GM19463 (cell line): ENCODE measurements at regions not wholly inside any gene's neighbourhood (a gene's known extent, or its start where the extent isn't known, plus 50 kb on each side); places are given as distances from the start of the nearest gene placed in this dataset.

Experiments used
- ATAC-seq: cut with Tn5 transposase; IDR thresholded peaks from one replicate; pipeline ENCODE4 v1.9.1; 2021; ENCODE audit warnings: mild to moderate bottlenecking, moderate library complexity; ENCODE audit not compliant: unreplicated experiment

DNA sequence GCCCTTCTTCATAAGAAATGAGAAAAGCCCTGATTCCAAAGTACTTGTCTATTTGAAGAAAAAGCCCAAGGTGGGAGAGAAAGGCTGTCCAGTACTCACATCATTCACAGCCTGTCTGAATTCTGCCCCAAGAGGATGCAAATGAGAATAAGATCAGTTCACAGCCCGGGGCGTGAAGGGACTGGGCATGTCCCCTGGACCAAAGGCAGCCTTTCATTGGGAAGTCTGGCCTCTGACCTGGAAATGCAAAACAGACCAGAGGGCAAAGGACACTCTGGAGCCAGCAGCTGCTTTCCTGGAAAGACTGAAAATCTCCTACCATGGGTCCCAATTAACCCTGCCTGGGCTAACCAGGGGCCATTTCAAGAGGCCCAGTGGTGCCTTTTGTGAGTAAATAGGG lies 191.2 kb upstream of the PELI2 start:
- ATAC-seq, result no peak

DNA sequence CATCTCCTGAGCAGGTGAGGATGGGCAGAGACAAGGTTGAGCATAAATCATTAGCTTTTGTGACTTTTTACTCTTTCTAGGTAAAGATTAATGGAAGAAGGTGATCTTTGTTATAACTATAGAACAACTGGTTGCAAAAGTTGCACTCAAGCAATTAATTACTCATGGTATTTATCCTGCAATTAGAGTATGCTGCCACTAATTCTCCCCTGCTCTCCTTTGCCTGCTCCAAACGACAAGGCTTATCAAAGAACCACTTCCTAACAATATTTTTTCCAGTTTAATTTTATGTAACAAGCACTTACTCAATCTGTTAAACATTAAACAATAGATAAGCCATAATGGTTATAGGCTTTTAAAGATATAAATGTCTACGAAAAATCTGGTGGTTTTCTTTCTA lies 189.9 kb upstream of the PELI2 start:
- ATAC-seq, result no peak

DNA sequence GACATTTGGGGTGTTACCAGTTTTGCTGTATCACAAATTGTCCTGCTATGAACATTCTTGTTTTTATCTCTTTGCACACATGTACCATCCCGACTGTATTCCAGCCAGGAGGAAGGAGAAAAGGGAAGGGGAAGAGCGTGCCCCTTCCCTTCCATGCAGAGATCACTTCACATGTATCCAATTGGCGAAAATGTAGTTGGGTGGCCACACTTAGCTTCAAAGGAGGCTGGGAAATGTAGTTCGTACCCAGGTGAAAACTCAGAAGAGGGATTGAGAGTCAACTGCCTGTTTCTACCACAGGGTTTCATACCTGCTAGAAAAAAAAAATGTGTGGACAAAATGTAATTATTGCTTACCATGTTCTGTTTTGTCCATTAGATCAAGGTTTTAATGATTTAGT lies 189.1 kb upstream of the PELI2 start:
- ATAC-seq, result no peak

DNA sequence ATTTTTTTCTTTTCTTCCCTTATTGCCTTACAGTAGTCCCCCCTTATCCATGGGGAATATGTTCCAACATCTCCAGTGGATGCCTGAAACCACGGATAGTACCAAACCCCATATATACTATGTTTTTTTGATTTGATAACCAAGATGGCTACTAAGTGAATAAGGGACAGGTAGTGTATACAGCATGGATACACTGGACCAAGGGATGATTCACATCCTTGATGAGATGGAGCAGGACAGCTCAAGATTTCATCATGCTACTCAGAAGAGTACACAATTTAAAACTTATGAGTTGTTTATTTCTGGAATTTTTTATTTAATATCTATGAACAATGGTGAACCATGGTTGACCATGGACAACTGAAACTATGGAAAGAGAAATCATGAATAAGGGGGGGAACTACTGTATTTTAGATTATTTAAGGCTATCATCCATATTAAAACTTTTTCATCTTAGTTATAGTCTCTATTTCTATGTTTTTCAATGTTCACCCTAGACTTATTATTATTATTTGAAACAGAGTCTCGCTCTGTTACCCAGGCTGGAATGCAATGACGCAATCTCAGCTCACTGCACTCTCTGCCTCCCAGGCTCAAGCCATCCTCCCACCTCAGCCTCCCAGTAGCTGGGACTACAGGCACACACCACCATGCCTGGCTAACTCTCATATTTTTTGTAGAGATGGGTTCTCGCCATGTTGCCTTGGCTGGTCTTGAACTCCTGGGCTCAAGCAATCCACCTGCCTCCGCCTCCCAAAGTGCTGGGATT lies 188.0 kb upstream of the PELI2 start:
- ATAC-seq, result no peak

DNA sequence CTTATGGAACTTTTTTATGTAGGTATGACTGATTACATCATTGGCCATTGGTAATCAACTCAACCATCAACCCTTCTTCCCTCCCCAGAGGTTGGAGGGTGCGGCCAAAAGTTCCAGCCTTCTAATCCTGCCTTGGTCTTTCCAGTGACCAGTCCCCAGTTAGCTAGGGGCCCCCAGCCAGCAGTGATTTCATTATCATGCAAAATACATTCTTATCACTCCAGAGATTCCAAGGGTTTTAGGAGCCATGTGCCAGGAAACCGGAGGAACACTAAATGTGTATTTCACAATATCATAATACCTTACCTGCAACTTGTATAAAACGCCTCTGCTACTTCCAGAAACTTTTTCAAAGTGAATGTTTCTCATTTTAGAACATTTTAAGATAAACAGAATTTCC lies 181.5 kb upstream of the PELI2 start:
- ATAC-seq, result no peak

DNA sequence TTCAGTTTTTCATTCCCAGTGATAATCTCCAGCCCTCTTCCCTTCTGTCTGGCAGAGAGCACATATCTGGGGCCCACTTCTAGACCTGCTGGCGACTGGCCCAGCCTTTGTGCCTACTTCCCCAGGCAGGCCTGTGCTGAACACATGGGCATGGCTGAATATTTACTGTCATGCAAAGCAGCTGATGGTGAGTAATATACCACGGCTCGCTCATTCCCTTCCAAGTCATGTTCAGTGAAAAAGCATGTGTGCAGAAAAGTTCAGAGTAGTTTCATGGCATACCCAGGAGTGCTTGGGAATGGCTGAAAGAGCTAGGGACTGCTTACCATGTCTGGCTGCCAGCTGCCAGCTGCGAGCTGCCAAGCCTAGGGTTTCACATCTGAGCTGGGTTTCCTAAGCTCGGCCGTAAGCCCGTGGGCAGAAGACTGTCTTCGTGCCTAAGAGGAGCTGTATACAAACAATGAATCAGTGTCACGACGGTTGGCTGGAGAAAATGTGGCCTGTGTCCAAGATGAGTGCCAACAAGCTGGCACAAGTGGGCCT lies 179.9 kb upstream of the PELI2 start:
- ATAC-seq, result no peak

DNA sequence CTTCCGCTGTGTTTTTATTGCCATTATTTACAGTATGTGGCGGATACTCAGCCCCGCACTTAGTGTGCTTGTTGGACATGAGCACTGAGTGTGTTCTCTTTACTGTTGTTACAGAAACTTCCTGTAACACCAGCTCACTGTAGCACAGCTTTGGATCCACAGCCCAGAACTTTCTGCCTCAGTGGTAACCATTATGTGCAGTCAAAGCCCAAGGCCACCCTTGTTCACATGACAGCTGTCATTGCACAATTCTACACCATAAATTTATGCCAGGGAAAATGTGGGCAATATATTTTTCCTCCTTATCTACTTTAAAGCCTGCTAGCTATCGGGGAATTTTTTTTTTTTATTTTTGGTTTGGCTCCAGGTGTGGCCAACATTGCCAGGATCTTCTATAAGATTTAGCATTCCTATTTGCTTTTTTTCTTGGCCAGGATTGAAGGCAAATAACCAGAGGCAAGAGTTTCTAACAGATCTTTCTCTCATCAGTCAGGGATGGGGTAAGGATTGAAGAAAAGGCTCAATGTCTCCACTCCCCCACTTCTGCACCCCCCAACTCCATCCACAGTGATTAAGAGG lies 176.0 kb upstream of the PELI2 start:
- ATAC-seq, result no peak

DNA sequence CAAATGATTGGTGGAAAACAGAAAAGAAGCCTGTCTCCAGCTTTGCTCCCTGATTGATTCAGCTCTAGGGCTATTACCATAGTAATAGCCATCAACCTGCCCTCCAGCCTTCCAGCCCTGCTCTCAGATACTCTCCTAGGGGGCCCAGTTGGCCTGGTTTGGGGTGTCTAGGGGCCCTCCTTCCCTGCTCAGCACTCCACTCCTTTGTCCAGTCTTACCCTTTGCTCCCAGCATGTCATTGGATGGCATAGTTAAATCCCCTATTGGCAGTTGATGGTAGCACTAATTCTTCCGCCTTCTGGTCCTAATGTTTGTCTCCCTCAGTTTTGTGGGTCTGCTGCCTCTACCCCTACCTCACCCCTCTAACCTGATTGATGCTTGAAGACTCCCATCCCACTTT lies 175.4 kb upstream of the PELI2 start:
- ATAC-seq, result no peak

DNA sequence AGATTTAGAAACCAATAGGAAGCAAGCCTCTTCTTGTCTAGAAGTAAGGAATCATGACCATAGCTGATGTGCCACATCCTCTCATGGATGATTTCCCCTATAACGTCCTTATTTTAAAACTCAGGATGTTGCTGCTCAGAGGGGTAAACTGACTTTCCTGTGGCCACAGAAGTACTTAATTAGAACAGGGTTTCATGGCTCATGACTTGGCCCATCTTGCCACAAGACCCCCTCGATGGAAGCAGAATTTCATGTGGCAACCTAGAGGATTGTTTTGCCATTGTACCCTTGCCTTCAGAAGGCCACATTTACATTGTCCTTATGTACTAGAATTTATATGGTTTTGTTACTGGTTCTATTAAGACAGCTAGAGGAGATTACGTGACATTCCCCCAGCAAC lies 173.5 kb upstream of the PELI2 start:
- no peak for ATAC-seq

DNA sequence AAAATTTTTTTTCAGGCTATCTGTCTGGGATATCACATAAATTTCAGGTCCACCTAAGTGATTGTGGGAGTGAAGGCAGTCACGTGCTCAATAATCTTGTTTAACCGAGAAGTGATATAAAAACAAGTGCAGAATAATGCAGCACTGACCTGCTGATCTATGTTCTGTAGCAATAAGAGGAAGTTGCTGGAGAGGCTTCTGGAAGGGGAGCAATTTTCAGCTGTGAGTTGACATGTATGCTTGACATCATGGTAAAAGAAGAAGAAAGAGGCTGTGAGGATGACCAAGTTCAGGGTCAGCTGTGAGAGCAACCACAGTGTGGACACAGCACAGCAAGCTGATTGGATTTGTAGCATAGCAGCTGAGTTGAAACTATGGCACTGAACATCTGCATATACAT lies 172.0 kb upstream of the PELI2 start:
- ATAC-seq, result no peak

DNA sequence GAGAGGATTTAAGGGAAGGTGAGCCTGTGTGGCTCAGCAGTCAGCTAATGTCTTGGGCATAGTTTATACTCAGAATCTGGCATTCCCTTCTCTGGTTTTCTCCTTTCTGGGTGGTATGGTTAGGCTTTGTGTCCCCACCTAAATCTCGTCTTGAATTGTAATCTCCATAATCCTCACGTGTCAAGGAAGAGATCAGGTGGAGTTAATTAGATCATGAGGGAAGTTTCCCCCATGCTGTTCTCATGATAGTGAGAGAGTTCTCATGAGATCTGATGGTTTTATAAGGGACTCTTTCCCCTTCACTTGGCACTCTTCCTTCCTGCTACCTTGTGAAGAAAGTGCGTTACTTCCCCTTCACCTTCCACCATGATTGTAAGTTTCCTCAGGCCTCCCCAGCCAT lies 169.8 kb upstream of the PELI2 start:
- ATAC-seq, result no peak

DNA sequence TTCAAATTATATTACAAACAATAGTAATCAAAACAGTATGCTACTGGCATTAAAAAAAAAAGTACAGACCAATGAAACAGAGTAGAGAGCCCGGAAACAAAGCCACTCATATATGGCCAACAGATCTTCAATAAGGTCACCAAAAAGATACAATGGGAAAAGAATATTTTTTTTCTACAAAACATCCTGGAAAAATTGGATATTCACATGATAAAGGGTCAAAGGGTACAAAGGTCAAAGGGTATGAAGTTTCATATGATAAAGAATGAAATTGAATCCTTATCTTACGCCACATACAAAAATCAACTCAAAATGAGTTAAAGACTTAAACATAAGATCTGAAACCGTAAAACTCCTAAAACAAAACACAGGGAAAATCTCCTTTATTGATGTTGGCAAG lies 168.5 kb upstream of the PELI2 start:
- ATAC-seq, result no peak

DNA sequence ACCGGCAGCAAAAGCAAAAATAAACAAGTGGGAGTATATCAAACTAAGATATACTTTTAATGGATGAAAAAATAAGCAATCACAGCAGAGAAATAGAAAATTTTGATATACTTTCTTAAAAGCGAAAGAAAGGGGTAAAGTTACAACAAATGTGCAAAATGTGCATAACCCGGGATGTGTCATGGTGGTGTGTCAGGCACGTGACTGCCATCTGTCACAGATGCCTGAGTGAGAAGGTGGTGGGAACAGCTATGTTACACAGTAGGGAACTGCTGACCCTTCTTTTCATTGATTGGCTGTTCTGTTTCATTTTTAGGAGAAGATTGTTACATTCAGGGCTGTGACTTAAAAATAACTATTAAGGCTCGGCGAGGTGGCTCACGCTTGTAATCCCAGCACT lies 168.1 kb upstream of the PELI2 start:
- no peak for ATAC-seq

DNA sequence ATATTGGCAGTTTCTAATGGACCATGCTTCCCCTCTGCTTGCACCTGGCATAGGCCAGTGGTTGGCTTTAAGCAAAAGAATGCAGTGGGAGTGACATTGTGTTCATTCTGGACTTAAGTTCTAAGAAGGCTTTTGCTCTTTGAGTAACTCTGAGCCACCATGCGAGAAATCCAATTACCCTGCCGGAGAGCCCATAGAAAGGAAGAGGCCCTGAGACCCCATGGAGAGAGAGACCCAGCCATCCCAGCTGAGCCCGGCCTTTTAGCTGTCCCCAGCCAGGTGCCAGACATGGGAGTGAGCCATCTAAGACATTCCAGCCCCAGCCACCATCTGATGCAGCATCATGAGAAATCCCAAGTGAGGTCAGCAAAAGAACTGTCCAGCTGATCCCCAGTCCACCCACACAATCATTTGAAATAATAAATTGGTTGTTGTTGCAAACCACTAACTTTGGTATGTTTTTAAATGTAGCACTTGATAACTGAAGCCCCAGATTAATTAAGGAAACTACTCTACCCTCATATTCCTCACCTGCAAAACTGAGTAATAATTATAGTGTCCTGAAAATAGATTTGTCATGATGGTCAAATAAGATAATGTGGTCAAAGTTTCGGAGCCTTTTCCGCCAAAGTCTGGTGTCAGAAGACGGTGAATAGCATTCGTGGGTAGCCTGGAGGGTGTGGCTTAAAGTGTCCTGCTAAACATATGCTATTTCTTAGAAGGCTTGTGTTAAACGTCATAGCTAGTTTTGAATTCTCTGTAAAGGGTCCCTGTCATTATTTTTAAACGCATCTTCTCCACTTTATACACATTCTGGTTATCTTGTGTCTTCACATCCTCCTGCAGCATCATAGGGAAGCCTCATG lies 166.6 kb upstream of the PELI2 start:
- ATAC-seq, result no peak

DNA sequence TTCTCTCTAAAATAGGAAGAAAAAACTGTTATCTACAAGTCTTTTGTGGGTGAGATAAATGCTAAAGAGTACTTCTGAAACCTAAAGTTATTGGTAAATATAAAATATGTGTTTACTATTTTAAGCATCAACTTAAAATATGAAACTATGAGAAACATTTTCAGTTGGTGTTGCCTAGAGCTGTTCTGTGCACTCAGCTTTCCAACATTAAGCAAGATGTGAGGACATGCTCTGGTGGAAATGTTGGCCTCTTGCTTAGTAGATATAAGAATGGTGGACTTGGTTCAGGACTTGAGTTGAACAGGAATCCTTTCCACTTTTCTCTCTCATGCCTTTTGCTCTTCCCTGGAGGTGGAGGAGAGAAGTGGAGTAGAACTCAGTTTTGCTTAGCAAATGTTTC lies 164.1 kb upstream of the PELI2 start:
- ATAC-seq, result no peak

DNA sequence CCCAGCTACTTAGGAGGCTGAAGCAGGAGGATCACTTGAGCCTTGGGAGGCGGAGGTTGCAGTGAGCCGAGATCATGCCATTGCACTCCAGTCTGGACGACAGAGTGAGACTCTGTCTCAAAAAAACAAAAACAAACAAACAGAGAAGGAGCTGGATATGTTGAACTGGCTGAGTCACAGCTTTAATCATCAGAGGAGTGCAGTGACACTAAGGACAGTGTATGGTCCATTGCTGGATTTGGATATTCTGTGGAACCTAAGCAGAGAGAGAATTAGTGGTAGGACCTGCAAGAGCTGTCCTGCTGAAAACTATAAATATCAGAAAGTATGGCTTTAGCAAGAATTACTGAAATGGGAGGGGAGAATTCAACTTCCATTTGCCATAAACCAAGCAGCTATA lies 163.0 kb upstream of the PELI2 start:
- no peak for ATAC-seq

DNA sequence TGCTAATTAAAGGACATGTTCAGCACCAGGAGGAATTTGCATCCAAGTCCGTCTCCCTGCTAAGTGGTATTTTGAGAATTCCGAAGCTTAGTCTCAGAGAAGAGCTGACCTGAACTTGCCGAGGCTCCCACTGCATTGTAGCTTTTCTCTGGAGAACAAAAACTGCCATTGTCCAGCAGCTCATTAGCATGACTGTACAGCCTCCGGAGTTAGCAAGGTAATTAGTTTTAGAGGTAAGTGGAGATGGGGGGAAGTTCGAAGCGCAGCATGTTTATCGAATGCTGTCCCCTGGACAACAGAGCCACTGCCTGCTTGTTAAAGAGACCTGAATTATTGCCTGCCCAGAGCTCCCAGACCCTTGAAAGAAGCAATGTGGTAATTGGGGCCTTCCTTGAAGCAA lies 160.3 kb upstream of the PELI2 start:
- no peak for ATAC-seq

DNA sequence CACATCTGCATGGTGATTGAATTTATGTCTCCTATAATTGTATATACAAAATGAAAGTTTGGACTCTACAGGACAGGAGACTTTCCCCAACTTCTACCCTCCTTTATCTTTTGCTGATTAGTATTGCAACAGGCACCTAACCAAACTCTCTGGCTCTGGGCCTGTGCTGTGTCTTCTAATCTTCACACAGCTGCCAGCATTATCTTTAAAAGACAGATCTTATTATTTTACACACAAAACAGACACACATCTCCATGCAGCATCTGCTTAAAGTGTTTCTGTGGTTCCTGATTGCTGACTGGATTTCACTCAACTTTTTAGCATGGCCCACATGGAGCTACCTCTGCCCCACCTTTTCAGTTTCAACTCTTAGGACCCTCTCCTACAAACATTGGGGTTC lies 154.9 kb upstream of the PELI2 start:
- no peak for ATAC-seq

DNA sequence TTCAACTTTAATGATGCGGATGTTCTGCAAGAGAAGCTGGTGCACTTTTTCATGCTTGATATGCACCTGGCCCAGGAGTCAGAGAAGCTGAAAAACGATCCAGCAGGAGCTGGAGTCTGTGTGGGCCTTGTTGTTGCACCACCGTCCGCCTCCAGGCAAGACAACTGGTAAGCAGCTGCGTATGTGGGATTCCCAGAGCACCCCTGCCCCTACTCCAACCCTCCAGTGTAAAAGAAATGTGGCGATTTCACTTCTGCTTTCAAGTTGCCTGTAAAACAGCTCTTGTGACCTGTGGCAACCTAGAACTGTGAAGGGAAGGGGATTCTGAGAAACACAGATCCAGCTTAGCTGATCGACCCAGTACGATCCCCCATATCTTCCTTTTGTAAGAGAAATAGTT lies 154.1 kb upstream of the PELI2 start:
- no peak for ATAC-seq

DNA sequence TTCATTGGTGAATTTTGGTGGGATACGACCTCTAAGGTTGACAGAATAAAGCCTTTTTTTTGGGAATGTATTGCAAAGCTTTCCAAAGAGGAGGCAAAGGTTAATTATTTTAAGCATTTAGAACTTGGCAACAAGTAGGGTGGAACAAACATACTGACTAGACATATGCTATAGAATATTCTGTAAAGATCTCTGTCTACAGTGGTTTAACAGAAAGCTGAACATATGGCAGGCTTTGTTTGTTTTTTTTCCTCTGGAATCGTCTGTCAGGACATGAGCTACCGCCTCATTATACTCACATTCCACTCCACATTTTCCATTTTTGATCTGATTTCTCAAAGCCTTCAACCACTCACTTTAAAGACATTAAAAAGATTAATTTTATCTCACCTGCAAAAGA lies 153.4 kb upstream of the PELI2 start:
- no peak for ATAC-seq

DNA sequence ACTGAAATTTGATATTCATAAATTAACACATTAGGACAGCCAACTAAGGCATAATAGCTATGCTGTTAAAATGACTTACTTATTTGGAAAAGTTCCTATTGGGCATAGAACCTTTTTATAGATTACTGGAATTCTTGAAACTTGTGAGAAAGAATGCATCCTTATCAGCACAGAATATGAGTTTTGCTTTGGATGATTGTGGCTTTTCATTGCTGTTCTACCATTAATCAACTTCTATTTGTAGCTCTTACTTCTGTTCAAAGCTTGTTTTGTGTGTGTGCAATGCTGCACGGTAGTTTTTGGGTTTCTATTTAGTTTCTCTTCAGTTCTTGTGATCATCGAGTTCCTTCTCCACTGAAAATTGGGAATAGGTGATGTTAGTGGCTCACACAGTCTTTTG lies 152.4 kb upstream of the PELI2 start:
- ATAC-seq, result no peak

DNA sequence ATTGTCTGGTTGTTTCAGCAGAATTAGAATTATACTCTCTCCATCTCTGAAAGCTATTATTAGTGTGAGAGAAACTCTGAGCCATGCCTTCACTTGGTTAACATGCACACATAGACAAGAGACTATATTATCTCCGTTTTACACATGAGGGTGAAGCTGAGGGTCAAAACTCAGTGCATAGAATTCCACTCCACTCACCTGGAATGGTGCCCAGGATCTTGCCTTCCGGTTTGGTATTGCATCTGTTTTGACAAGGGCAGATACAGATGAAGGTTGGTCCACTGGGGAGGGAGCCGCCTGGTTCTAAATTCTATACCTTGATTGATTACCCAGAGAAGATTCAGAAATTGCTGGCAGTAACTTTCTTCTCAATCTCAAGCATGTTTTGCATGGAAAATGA lies 149.5 kb upstream of the PELI2 start:
- no peak for ATAC-seq
